Neural cell (in vitro differentiated cells): ENCODE measurements at regions not wholly inside any gene's neighbourhood (a gene's known extent, or its start where the extent isn't known, plus 50 kb on each side); places are given as distances from the start of the nearest gene placed in this dataset.

Experiments used
- H2AFZ ChIP-seq: fragments of 200-600, 300-800 bp; sonication (generic), shearing (Covaris generic); 2 replicates; pipeline ENCODE4 v1.6.0; 2014; ENCODE audit warnings: low read depth, mild to moderate bottlenecking, antibody characterized with exemption, low read length, moderate library complexity
- H3F3A ChIP-seq: fragments of 200-600 bp; shearing (Covaris generic); 2 replicates; pipeline ENCODE4 v1.6.1; 2016; ENCODE audit warnings: mild to moderate bottlenecking, moderate library complexity, mixed read lengths, antibody characterized with exemption, low read length; ENCODE audit not compliant: insufficient read depth, poor library complexity, severe bottlenecking
- H3K27ac ChIP-seq: fragments of 200-600, 300-800 bp; sonication (generic), shearing (Covaris generic); 2 replicates; pipeline ENCODE4 v1.5.1; 2014; ENCODE audit warnings: mild to moderate bottlenecking, low read length, moderate library complexity
- H3K27me3 ChIP-seq: fragments of 300-800, 200-600 bp; sonication (generic), shearing (Covaris generic); 2 replicates; pipeline ENCODE4 v1.6.0; 2014; ENCODE audit warnings: mild to moderate bottlenecking, low read depth, low read length, moderate library complexity; ENCODE audit not compliant: insufficient read depth
- H3K36me3 ChIP-seq: fragments of 300-800, 200-600 bp; sonication (generic), shearing (Covaris generic); 2 replicates; pipeline ENCODE4 v1.5.1; 2014; ENCODE audit warnings: mild to moderate bottlenecking, antibody characterized with exemption, low read length, moderate library complexity; ENCODE audit not compliant: insufficient read depth
- H3K4me2 ChIP-seq: fragments of 300-800, 200-600 bp; sonication (generic), shearing (Covaris generic); 2 replicates; pipeline ENCODE4 v1.6.0; 2014; ENCODE audit warnings: mild to moderate bottlenecking, low read length
- H3K4me3 ChIP-seq: fragments of 300-800, 200-600 bp; sonication (generic), shearing (Covaris generic); 2 replicates; pipeline ENCODE4 v1.5.1; 2014; ENCODE audit warnings: mild to moderate bottlenecking, low read length, moderate library complexity
- H3K79me2 ChIP-seq: fragments of 200-600 bp; shearing (Covaris generic); replicated peaks from 2 replicates; pipeline ENCODE4 v1.6.0; 2014; ENCODE audit warnings: mild to moderate bottlenecking, low read length, moderate library complexity; ENCODE audit not compliant: insufficient read depth
- H3K9ac ChIP-seq: fragments of 300-800, 200-600 bp; sonication (generic), shearing (Covaris generic); 2 replicates; pipeline ENCODE4 v1.6.1; 2016; ENCODE audit warnings: mild to moderate bottlenecking, low read length, mixed read lengths
- H3K9me2 ChIP-seq: fragments of 200-600 bp; shearing (Covaris generic); 2 replicates; pipeline ENCODE4 v1.6.1; 2016; ENCODE audit warnings: mild to moderate bottlenecking, low read length, mixed read lengths; ENCODE audit not compliant: insufficient read depth
- H3K9me3 ChIP-seq: fragments of 200-600, 300-800 bp; sonication (generic), shearing (Covaris generic); 2 replicates; pipeline ENCODE4 v1.6.1; 2016; ENCODE audit warnings: mild to moderate bottlenecking, mixed run types, low read length, moderate library complexity, mixed read lengths
- H4K20me1 ChIP-seq: fragments of 200-600 bp; shearing (Covaris generic); 2 replicates; pipeline ENCODE4 v1.6.1; 2016; ENCODE audit warnings: mild to moderate bottlenecking, mixed run types; ENCODE audit not compliant: insufficient read depth
- EP300 ChIP-seq: fragments of 450-650 bp; conservative IDR thresholded peaks from 2 replicates; pipeline ENCODE4 v1.6.1; 2014; ENCODE audit warnings: antibody characterized with exemption, mild to moderate bottlenecking, moderate library complexity; ENCODE audit not compliant: poor library complexity, severe bottlenecking
- EZH2 ChIP-seq: fragments of 200-600, 300-800 bp; shearing (Covaris generic), sonication (generic); IDR thresholded peaks from 2 replicates; pipeline ENCODE4 v1.6.1; 2014; ENCODE audit warnings: antibody characterized with exemption, low read length, borderline replicate concordance, mild to moderate bottlenecking; ENCODE audit not compliant: insufficient read depth, poor library complexity, severe bottlenecking
- MXI1 ChIP-seq: fragments of 450-650 bp; conservative IDR thresholded peaks from 2 replicates; pipeline ENCODE4 v1.6.1; 2014; ENCODE audit warnings: antibody characterized with exemption, mild to moderate bottlenecking; ENCODE audit not compliant: poor library complexity, severe bottlenecking
- POLR2AphosphoS5 ChIP-seq: IDR thresholded peaks from 2 replicates; pipeline ENCODE4 v1.6.1; 2012
- RAD21 ChIP-seq: fragments of 450-650 bp; conservative IDR thresholded peaks from 2 replicates; pipeline ENCODE4 v1.6.1; 2014; ENCODE audit warnings: antibody characterized with exemption, mild to moderate bottlenecking, moderate library complexity
- SMC3 ChIP-seq: fragments of 450-650 bp; conservative IDR thresholded peaks from 2 replicates; pipeline ENCODE4 v1.6.1; 2014; ENCODE audit warnings: antibody characterized with exemption, mild to moderate bottlenecking, moderate library complexity; ENCODE audit not compliant: poor library complexity
- TAF1 ChIP-seq: IDR thresholded peaks from 2 replicates; pipeline ENCODE4 v1.6.1; 2012; ENCODE audit warnings: low read depth
- TF ChIP-seq, protein P1 (sequence below): fragments of 450-650 bp; IDR thresholded peaks from 2 replicates; pipeline ENCODE4 v1.5.1; 2014; ENCODE audit warnings: antibody characterized with exemption, mild to moderate bottlenecking, moderate library complexity; ENCODE audit not compliant: poor library complexity, severe bottlenecking
- TF ChIP-seq, protein P2 (sequence below): IDR thresholded peaks from 2 replicates; pipeline ENCODE4 v1.6.1; 2012; ENCODE audit warnings: borderline replicate concordance

DNA sequence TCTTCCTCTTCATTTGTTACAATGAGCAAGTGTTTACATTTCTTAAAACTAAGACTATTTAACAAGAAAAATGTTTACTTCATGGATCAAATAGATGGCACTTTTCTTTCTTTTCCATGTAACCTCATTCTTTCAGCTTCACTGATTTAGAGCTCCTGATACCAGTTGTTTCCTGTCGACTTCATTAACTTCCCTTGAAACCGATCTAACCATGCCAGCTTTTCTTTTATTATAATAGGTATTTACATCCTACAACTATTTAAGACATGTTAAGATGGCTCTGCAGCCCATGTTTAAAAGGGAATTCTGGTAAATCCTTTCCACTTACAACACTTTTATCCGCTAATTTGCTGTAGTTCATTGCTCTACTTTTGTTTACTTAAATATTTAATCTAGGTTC lies 107.3 kb upstream of the DCN start:
- H3K4me2 ChIP-seq, result no peak overlapping the region
- no peak overlapping the region for H3K9ac ChIP-seq
- no peaks in the 10 kb centered on the region for H3F3A ChIP-seq
- H3K9me3 ChIP-seq, result no peaks in the 10 kb centered on the region
- H3K4me3 ChIP-seq, result no peak overlapping the region
- H3K27me3 ChIP-seq, result no peaks in the 10 kb centered on the region
- H3K9me2 ChIP-seq, result no peaks in the 10 kb centered on the region
- H3K36me3 ChIP-seq, result no peaks in the 10 kb centered on the region
- no peak overlapping the region for H3K27ac ChIP-seq
- no peak overlapping the region for H2AFZ ChIP-seq
- no peaks in the 10 kb centered on the region for H3K79me2 ChIP-seq
- H4K20me1 ChIP-seq, result no peaks in the 10 kb centered on the region
- TF ChIP-seq, protein P1, sequence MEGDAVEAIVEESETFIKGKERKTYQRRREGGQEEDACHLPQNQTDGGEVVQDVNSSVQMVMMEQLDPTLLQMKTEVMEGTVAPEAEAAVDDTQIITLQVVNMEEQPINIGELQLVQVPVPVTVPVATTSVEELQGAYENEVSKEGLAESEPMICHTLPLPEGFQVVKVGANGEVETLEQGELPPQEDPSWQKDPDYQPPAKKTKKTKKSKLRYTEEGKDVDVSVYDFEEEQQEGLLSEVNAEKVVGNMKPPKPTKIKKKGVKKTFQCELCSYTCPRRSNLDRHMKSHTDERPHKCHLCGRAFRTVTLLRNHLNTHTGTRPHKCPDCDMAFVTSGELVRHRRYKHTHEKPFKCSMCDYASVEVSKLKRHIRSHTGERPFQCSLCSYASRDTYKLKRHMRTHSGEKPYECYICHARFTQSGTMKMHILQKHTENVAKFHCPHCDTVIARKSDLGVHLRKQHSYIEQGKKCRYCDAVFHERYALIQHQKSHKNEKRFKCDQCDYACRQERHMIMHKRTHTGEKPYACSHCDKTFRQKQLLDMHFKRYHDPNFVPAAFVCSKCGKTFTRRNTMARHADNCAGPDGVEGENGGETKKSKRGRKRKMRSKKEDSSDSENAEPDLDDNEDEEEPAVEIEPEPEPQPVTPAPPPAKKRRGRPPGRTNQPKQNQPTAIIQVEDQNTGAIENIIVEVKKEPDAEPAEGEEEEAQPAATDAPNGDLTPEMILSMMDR, result no peak
- TF ChIP-seq TAF1 (no peak), EP300 (no peak), SMC3 (no peak), EZH2 (no peak), POLR2AphosphoS5 (no peak), MXI1 (no peak)
- TF ChIP-seq, protein P2, sequence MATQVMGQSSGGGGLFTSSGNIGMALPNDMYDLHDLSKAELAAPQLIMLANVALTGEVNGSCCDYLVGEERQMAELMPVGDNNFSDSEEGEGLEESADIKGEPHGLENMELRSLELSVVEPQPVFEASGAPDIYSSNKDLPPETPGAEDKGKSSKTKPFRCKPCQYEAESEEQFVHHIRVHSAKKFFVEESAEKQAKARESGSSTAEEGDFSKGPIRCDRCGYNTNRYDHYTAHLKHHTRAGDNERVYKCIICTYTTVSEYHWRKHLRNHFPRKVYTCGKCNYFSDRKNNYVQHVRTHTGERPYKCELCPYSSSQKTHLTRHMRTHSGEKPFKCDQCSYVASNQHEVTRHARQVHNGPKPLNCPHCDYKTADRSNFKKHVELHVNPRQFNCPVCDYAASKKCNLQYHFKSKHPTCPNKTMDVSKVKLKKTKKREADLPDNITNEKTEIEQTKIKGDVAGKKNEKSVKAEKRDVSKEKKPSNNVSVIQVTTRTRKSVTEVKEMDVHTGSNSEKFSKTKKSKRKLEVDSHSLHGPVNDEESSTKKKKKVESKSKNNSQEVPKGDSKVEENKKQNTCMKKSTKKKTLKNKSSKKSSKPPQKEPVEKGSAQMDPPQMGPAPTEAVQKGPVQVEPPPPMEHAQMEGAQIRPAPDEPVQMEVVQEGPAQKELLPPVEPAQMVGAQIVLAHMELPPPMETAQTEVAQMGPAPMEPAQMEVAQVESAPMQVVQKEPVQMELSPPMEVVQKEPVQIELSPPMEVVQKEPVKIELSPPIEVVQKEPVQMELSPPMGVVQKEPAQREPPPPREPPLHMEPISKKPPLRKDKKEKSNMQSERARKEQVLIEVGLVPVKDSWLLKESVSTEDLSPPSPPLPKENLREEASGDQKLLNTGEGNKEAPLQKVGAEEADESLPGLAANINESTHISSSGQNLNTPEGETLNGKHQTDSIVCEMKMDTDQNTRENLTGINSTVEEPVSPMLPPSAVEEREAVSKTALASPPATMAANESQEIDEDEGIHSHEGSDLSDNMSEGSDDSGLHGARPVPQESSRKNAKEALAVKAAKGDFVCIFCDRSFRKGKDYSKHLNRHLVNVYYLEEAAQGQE, result no peak

DNA sequence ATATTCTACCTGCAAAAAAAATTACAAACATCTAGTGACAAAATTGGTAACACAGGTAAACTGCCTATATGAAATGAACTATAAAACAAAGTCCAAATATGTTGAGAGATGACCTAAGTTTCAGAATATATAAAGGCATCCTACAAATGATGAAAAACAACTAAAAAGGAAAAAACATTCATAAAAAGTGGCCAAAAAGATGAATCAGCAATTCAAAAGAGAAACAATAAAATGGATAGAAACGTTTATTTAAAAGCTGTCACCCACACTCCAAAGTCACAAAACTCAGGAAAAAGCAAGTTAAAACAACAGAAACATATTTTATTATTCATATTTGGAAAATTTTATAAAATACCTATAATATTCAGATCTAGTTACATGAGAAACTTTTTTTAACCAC lies 106.5 kb upstream of the DCN start:
- Histone ChIP-seq H3F3A (no peaks in the 10 kb centered on the region), H4K20me1 (no peaks in the 10 kb centered on the region), H3K9me3 (no peaks in the 10 kb centered on the region), H3K4me3 (no peak overlapping the region), H3K27ac (no peak overlapping the region), H3K36me3 (no peaks in the 10 kb centered on the region), H3K79me2 (no peaks in the 10 kb centered on the region), H2AFZ (no peak overlapping the region), H3K27me3 (no peaks in the 10 kb centered on the region), H3K9ac (no peak overlapping the region), H3K9me2 (no peaks in the 10 kb centered on the region), H3K4me2 (no peak overlapping the region)
- TF ChIP-seq POLR2AphosphoS5, result no peak
- no peak for TF ChIP-seq TAF1
- TF ChIP-seq, protein P1, result no peak
- TF ChIP-seq MXI1, result no peak
- TF ChIP-seq, protein P2, result no peak
- no peak for TF ChIP-seq EP300
- no peak for TF ChIP-seq SMC3
- no peak for TF ChIP-seq RAD21
- TF ChIP-seq EZH2, result no peak
